HG02870 (cell line): ENCODE measurements at regions not wholly inside any gene's neighbourhood (a gene's known extent, or its start where the extent isn't known, plus 50 kb on each side); places are given as distances from the start of the nearest gene placed in this dataset.
"Not testable (repeated sequence)": the region's sequence is repeated elsewhere in the genome, so short reads cannot be mapped to it uniquely, and the experiment has no call there.

Experiments used
- ATAC-seq: cut with Tn5 transposase; IDR thresholded peaks from one replicate; pipeline ENCODE4 v1.9.1; 2021; ENCODE audit warnings: mild to moderate bottlenecking, moderate library complexity; ENCODE audit not compliant: unreplicated experiment

DNA sequence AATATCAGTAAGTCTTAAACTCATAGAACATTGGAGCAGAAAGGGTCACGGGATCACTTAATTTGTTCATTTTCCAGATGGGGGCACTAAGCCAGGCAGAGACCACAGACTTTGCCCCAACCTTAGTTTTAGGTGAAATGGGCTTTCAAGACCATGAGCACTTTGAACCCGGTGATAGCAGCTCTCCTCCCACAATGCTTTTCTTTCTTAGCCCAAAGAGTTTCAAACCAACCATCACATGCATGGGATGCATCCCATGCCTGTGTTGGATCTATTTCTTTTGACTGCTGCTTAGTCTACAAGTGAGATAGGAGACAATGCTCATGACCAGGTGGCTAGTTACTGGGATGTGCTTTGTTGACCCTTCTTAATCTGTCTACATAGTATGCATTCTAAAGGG lies 240.6 kb downstream of the NUF2 start:
- no peak for ATAC-seq

- ATAC-seq, result no peak
Measured at GRCh38 chr1:163565166-163565565, 243.4 kb downstream of the NUF2 start.

DNA sequence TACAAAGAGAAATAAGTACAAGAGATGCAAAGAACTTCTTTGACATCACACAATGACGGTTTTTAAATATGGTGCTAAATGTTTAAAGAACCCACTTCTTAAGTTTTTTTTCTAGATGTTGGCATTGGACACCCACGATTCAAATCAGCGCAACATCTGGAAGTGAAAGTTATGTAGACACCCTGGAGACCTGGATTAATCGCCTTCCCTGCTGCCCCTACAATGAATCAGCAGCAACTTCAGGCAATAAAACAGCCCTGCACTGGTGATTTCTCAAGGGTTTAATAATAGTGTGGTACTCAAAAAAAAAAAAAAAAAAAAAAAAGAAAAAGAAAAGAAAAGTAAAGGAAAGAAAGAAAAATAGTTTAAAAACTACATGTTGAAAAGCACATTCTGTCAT lies 248.3 kb downstream of the NUF2 start:
- ATAC-seq, result no peak

DNA sequence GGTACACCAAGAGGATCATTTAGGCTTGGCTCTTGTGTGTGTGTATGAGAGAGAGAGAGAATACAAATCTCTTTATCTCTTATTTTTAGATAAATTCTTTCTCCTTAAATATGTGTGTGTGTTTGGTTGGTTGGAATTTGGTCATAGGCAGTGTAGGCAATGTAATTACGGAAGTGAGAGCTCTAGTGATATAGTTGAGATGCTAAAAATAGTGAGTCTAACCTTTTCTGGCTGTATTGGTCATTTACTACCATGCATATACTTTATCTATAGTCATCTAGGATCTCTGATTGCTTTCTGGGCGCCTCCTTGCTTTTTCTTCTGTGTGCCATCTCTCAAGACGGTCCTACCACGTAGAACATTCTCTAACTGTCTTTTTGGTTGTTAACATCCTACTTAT lies 250.2 kb downstream of the NUF2 start:
- no peak for ATAC-seq

DNA sequence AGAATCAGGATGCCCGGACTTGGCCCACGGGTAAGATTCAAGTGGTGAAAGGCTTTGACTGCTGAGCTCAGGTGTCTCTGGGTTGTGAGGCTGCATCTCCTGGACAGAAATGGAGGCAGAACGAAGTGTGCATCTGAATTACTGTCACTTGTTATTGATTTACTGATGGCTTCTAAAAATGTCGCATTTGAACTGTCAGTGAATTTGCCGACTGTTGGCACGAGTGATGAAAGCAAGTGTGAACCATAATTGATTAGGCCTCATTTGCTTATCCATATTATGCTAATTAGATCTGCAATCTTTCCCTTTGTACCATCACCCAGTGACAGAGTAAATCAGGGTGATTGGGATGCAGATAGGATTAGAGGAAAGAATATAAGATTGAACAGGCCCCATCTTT lies 252.4 kb downstream of the NUF2 start:
- no peak for ATAC-seq

- no peak for ATAC-seq
Measured at GRCh38 chr1:163580926-163581325, 259.2 kb downstream of the NUF2 start.

DNA sequence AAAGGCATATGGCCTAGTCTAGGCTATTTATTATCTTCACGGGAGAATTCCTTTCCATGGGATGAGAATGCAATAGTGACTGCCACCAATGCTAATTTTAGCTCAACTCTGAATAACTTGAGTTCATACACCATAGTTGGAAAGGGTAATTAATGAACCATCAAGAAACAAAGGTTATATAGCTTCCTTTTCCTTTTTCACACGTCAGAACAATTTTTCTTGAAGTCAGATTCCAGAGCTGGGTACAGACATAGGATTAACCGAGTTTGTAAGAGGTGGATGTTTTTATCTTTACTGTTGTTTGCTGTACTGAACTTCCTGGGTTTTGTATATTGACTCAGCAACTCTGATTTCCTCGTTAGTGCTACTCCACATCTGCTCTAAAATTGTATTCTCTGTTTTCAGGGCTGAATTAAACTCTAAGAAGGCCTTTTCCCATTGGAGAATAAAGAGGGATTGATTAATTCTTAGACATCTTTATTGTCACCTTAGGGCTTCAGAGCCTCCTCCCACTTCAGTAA lies 262.0 kb downstream of the NUF2 start:
- ATAC-seq, result no peak

DNA sequence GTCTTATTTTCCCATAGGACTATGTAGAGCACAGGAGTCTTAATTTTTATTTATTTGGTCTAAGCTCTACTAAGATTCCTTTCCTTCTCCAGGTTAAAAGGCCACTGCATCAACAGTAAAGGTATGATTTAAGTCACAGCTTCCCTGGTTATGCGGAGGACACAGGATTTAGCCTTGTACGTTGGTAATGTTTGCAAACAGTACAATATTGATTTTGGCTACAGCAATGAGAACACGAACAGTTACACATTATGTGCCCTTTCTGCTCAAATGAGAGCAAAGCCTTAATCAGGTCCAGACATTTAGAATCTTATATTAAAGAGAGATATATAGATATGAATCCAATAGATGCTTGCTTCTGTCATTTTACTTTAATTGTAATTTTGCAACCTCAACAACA lies 264.0 kb downstream of the NUF2 start:
- ATAC-seq, result no peak

GRCh38 chr1:163588796-163589195 lies 267.0 kb downstream of the NUF2 start:
- no peak for ATAC-seq

DNA sequence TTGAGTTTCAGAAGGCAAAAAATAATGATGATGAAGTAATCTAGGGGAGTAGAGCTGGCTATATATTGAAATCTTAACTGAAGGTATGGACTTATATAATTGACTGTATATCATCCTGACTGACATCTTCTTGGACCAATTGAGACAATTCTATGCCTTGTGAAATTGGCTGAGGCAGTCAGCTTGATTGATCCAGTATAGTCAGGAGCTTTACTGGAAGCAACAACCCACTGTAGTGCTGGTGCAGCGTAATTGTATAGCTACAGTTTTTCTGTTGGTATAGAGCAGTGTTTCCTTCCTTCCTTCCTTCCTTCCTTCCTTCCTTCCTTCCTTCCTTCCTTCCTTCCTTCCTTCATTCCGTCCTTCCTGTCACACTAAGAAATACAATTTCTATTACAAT lies 268.0 kb downstream of the NUF2 start:
- ATAC-seq, result no peak

- ATAC-seq, result not testable (repeated sequence)
Measured at GRCh38 chr1:163591131-163591530, 269.4 kb downstream of the NUF2 start.

DNA sequence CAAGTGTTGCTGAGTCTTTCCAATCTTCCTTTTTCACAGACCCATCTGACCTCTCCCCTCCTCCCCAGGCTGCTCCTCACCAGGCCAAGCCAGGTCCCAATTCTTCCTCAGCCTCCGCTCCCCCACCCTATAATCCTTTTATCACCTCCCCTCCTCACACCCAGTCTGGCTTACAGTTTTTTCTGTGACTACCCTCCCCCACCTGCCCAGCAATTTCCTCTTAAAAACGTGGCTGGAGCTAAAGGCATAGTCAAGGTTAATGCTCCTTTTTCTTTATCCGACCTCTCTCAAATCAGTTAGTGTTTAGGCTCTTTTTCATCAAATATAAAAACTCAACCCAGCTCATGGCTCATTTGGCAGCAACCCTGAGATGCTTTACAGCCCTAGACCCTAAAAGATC lies 270.9 kb downstream of the NUF2 start:
- not testable (repeated sequence) for ATAC-seq

DNA sequence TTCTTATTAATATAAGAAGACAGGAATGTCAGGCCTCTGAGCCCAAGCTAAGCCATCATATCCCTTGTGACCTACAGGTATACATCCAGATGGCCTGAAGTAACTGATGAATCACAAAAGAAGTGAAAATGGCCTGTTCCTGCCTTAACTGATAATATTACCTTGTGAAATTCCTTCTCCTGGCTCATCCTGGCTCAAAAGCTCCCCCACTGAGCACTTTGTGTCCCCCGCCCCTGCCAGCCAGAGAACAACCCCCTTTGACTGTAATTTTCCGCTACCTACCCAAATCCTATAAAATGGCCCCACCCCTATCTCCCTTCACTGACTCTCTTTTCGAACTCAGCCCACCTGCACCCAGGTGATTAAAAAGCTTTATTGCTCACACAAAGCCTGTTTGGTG lies 274.4 kb downstream of the NUF2 start:
- not testable (repeated sequence) for ATAC-seq

- no peak for ATAC-seq
Measured at GRCh38 chr1:163596541-163597258, 274.9 kb downstream of the NUF2 start.

- no peak for ATAC-seq
Measured at GRCh38 chr1:163604321-163604720, 282.6 kb downstream of the NUF2 start.

DNA sequence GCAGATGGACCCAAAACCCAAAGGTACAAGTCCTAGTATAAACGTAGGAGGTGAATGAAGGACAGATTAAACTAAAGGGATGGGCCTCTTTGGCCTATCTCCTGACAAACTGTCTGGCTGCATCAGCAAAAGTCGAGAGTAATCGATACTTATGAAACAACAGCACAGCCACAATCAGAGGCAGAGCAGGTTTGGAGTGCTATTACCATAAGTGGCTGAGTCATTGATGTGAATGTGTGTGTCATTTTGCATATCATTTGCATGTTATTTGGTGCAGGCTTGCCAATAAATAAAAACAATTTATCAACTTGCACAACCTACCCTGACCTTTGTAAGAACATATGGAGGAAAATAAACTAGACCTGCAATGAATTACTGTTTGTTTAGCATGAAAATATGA lies 283.1 kb downstream of the NUF2 start:
- no peak for ATAC-seq

DNA sequence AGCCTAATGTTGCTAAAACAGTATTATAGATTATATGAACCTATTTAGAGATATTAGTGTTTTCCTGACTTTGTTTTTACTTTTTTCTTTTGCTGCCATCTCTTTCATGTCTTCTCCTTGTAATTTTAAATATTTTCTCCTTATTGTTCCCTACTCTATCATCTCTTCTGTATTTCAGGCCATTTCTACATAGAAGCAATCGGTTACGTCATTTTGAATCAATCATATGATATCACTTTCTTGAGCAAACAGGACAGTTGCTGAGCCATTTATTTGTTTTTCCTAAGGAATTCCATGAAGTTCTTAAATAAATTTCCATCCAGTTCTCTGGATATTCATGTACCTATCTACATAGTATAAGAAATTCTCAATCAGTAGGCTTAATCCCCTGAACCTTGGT lies 287.2 kb downstream of the NUF2 start:
- no peak for ATAC-seq

DNA sequence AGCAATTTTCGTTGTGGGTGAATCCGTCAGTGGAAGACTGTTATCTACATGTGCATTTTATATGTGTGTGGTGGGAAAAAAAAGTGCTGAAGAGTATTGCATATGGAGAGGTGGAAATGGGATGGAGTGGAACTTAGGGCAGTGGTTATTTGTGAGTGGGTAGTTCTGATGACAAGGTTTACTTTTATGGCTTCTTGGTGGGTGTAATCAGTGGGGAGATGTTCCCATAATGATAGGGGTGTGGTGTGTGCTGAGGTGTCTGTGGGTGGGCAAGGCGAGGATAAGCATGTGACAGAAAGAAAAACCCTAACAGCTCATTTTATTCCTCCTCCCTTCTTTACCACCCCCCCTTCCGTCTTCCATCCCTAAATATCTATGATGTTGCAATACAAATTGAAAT lies 288.1 kb downstream of the NUF2 start:
- no peak for ATAC-seq

DNA sequence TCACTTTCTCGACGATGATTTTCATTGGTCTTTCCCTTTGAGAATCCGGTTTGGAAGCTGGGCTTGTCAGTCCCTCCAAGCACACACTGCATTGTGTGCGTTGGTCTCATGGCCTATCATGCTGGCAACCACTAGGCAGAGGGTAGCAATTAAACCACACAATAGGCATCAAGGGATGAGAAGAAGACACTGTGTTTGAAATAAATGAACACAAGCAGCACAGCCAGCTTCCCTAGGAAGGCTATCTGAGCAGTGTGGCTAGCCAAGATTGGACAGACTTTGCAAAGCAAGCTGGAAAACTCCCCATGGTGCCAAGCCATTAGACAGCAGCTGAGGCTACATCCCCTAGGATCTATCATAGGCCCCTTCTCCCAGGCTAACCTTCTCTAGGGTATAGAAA lies 288.7 kb downstream of the NUF2 start:
- ATAC-seq, result no peak

DNA sequence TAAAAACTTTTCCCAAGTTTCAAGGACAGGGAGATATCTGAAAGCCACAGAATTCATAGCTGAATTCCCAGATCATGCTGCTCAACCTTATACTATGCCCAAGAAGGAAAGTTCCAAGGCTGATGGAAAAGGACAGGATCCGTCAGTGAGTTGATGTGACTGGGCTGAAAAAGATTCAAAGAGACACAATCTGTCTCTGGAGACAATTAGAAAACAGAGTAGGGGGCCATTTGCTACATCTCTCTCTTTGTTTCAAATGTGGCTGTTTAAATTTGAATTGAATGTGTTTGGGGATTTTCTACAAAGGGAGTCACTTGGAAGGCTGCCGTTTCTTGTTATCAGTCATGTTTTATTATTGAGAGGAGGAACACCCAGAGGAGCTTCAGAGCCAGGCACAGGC lies 292.6 kb downstream of the NUF2 start:
- ATAC-seq, result no peak

DNA sequence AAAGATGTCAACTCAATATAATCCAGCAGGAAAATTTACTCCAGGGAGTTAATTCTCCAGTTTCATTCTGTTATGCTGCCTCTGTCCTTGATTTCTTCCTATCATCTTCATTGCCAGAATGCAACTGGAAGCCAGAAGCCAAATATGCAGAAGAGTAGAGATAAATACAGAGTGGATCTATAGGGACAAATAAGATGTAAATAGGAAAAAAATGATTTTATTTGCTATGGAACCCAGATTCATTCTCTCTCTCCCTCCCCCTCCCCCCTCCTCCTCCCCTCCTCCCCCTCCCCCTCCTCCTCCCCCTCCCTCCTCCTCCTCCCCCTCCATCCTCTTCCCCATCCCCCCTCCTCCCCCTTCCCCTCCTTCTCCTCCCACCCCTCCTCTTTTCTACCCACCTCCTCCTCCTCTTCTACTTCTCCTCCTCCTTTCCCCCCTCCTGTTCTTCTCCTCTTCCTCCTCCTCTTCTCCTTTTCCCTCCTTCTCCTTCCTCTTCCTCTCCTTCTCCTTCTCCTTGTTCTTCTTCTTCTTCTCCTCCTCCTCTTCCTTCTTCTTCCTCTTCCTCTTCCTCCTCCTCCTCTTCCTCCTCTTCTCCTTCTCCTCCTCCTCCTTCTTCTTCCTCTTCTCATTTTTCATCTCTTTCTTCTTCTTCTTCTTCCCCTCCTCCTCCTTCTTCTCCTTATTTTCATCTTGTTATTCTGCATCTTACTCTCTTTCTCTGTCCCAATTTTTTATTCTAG lies 306.4 kb downstream of the NUF2 start:
- ATAC-seq, result no peak

DNA sequence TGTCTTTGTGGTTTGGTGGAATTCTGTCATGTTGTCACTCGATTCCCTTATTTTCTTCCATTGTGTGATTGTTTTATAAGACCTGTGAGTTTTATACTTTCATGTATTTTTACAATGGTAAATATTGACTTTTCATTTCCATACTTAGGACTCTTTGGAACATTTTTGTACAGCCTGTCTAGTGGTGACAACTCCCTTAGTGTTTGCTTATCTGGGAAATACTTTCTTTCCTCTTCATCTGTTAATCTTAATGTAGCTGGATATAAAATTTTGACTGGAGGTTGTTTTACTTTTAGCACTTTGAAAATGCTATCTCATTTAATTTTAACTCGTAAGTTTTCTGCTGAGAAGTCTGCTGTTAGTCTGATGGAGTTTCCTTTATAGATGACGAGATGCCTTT lies 310.5 kb downstream of the NUF2 start:
- no peak for ATAC-seq
